ENCODE measurements at regions not wholly inside any gene's neighbourhood (a gene's known extent, or its start where the extent isn't known, plus 50 kb on each side); places are given as distances from the start of the nearest gene placed in this dataset.

GRCh38 chr9:117490199-117490598 lies 75.3 kb upstream of the ASTN2 start:
- TF ChIP-seq, protein P1, sequence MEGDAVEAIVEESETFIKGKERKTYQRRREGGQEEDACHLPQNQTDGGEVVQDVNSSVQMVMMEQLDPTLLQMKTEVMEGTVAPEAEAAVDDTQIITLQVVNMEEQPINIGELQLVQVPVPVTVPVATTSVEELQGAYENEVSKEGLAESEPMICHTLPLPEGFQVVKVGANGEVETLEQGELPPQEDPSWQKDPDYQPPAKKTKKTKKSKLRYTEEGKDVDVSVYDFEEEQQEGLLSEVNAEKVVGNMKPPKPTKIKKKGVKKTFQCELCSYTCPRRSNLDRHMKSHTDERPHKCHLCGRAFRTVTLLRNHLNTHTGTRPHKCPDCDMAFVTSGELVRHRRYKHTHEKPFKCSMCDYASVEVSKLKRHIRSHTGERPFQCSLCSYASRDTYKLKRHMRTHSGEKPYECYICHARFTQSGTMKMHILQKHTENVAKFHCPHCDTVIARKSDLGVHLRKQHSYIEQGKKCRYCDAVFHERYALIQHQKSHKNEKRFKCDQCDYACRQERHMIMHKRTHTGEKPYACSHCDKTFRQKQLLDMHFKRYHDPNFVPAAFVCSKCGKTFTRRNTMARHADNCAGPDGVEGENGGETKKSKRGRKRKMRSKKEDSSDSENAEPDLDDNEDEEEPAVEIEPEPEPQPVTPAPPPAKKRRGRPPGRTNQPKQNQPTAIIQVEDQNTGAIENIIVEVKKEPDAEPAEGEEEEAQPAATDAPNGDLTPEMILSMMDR (IDR thresholded peaks at IDR 0.05), result no peak
- TF ChIP-seq, protein P2, sequence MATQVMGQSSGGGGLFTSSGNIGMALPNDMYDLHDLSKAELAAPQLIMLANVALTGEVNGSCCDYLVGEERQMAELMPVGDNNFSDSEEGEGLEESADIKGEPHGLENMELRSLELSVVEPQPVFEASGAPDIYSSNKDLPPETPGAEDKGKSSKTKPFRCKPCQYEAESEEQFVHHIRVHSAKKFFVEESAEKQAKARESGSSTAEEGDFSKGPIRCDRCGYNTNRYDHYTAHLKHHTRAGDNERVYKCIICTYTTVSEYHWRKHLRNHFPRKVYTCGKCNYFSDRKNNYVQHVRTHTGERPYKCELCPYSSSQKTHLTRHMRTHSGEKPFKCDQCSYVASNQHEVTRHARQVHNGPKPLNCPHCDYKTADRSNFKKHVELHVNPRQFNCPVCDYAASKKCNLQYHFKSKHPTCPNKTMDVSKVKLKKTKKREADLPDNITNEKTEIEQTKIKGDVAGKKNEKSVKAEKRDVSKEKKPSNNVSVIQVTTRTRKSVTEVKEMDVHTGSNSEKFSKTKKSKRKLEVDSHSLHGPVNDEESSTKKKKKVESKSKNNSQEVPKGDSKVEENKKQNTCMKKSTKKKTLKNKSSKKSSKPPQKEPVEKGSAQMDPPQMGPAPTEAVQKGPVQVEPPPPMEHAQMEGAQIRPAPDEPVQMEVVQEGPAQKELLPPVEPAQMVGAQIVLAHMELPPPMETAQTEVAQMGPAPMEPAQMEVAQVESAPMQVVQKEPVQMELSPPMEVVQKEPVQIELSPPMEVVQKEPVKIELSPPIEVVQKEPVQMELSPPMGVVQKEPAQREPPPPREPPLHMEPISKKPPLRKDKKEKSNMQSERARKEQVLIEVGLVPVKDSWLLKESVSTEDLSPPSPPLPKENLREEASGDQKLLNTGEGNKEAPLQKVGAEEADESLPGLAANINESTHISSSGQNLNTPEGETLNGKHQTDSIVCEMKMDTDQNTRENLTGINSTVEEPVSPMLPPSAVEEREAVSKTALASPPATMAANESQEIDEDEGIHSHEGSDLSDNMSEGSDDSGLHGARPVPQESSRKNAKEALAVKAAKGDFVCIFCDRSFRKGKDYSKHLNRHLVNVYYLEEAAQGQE (IDR thresholded peaks at IDR 0.05; ENCODE audit: insufficient read depth in 1 of 2, low read depth in 2 of 2, low read length in 1 of 2), result no peak
- TF ChIP-seq POLR2AphosphoS5 (IDR thresholded peaks at IDR 0.05; ENCODE audit: low read depth, low read length), result no peak

Data from Panc1 (cell line).